OCI-LY3 (cell line): ENCODE measurements at regions not wholly inside any gene's neighbourhood (a gene's known extent, or its start where the extent isn't known, plus 50 kb on each side); places are given as distances from the start of the nearest gene placed in this dataset.

Source experiments
- EZH2phosphoT487 ChIP-seq: fragments of 200-600 bp; shearing (Covaris generic); IDR thresholded peaks from 2 replicates; pipeline ENCODE4 v1.6.1; 2018; ENCODE audit warnings: antibody characterized with exemption, mixed run types, low read depth
- TF ChIP-seq, protein P1 (sequence below): fragments of 200-600, 300-600 bp; sonication (generic); IDR thresholded peaks from 2 replicates; pipeline ENCODE4 v1.5.1; 2014; ENCODE audit warnings: antibody characterized with exemption, low read length, low read depth

DNA sequence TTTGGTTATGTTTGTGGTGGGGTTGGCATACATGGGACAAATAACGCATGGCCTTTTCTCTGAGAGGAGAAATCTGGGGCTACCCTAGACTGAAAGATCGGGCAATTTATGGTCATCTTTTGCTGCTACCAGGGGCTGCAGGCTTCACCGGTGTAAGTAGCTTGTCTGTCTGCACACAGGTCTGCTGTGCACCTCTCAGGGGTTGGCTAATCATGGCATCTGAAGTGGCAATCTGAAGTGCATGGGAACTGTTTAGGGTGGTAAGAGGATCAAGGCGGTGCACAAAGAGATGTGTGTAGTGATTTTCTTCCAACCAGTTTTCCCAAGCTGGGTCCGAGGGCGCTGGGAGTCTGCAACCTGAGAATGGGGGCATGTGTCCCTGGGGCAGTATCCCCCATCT is 141.3 kb downstream of the EMP1 start:
- TF ChIP-seq, protein P1, sequence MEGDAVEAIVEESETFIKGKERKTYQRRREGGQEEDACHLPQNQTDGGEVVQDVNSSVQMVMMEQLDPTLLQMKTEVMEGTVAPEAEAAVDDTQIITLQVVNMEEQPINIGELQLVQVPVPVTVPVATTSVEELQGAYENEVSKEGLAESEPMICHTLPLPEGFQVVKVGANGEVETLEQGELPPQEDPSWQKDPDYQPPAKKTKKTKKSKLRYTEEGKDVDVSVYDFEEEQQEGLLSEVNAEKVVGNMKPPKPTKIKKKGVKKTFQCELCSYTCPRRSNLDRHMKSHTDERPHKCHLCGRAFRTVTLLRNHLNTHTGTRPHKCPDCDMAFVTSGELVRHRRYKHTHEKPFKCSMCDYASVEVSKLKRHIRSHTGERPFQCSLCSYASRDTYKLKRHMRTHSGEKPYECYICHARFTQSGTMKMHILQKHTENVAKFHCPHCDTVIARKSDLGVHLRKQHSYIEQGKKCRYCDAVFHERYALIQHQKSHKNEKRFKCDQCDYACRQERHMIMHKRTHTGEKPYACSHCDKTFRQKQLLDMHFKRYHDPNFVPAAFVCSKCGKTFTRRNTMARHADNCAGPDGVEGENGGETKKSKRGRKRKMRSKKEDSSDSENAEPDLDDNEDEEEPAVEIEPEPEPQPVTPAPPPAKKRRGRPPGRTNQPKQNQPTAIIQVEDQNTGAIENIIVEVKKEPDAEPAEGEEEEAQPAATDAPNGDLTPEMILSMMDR: no peak
- no peak for TF ChIP-seq EZH2phosphoT487
